H1 (cell line): ENCODE measurements at regions not wholly inside any gene's neighbourhood (a gene's known extent, or its start where the extent isn't known, plus 50 kb on each side); places are given as distances from the start of the nearest gene placed in this dataset.

Experiments used
- CTBP2 ChIP-seq: IDR thresholded peaks from 2 replicates; pipeline ENCODE4 v1.7.0; 2011; ENCODE audit warnings: borderline replicate concordance, mild to moderate bottlenecking, moderate library complexity, mixed read lengths, low read length; ENCODE audit not compliant: insufficient read depth, insufficient read length
- JUN ChIP-seq: IDR thresholded peaks from 2 replicates; pipeline ENCODE4 v1.6.1; 2011; ENCODE audit warnings: low read depth, mild to moderate bottlenecking, improper control_type of control experiment, low read length
- RXRA ChIP-seq: IDR thresholded peaks from 2 replicates; pipeline ENCODE4 v1.6.1; 2011; ENCODE audit warnings: low read depth, mild to moderate bottlenecking, low read length, moderate library complexity; ENCODE audit not compliant: insufficient read depth
- SP4 ChIP-seq: IDR thresholded peaks from 2 replicates; pipeline ENCODE4 v1.6.1; 2012; ENCODE audit warnings: low read length, inconsistent platforms

GRCh38 chr9:82722051-82722450 lies 340.9 kb downstream of the RASEF start (continued):
- TF ChIP-seq CTBP2 (no peak), RXRA (no peak), SP4 (no peak), JUN (no peak)
- TF ChIP-seq, all 59 proteins: peak for 0
